Stimulated activated CD4-positive, alpha-beta T cell treated with anti-CD3 and anti-CD28 coated beads, Interleukin-2, amount 100 ng/mL, for 4 hours (primary cell): ENCODE measurements at regions not wholly inside any gene's neighbourhood (a gene's known extent, or its start where the extent isn't known, plus 50 kb on each side); places are given as distances from the start of the nearest gene placed in this dataset.
"Not testable (repeated sequence)": the region's sequence is repeated elsewhere in the genome, so short reads cannot be mapped to it uniquely, and the experiment has no call there.

Source experiments
- DNase-seq: peaks from one replicate; pipeline ENCODE4 v3.0.0-alpha.2; 2020; ENCODE audit warnings: low read depth

DNA sequence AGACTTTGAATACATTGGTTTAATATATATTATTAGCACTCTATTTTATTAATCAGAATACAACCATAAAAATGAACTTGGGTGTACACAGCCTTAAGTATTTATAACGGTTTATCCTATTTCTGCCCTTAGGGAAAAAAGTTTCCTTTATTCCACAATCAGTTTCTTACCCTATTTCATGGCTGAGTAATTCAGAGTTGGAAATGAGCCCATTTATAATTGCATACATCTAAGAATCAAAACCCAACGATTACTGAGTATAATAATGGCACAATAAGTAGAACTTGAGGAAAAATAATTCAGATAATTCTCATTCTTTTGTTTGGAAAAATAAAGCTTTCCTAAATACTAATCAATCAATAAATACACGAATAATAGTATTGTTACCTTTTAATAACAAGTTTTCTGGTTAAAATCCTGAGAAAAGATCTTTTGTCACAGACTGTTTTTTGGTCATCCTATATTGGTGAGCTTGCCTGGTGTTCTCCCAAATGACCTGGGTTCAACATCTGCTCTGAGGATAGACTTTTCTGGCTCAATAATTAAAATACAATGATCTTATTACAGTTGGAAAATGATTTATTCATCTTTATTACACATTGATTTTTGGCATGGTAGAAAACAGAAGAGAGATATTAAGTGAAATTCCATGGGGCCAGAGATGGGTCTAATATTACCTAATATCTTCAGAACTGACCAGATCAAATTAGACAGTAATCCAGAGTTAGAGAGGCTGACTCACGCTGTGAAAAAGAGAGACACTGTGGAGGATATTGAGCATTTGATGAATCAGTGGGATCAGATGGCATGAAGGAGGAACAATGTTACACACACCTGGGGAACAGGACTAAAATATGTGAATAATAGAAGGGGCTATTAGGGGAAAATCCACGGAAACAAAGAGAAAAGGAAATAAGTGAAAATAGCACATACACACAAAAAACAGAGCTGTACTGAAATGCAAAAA, 162.1 kb upstream of the TBX18 start:
- DNase-seq = no peak

DNA sequence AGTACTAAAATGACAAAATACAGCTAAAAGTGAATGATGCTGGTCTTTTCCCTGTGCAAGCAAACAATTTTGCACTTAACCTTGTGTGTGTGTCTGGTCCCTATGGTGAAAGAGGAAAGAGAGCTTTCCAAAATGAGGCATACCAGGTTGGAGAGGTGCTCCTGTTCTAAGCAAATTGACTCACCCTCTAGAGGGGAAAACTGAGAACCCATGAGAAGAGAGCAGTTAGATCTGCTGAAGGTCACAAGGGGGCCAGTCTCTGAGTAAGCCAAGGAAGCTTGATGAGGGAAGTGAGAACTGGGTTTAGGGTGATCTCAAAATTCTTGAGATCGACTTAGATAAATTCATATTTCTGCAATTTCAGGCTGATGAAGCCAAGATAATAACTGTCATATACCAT, 157.5 kb upstream of the TBX18 start:
- no peak for DNase-seq

DNA sequence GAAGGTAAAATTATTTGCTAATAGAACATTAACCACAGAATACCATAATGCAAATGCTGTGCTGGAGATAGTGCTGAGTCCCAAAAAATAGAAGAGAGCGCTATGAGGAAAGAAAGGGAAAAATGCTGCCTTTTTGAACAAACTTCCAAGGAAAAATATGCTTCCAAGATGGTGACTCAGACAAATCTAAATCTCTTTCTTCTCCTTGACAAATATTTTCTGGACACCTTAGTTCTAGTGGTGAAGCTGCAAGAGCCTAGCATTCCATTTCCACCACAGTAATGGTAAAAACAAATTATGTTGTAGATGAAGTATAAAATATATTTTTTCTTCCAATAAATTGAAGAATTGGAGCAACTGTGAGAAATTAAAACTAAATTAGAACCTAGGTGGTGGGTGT, 155.6 kb upstream of the TBX18 start:
- no peak for DNase-seq

DNA sequence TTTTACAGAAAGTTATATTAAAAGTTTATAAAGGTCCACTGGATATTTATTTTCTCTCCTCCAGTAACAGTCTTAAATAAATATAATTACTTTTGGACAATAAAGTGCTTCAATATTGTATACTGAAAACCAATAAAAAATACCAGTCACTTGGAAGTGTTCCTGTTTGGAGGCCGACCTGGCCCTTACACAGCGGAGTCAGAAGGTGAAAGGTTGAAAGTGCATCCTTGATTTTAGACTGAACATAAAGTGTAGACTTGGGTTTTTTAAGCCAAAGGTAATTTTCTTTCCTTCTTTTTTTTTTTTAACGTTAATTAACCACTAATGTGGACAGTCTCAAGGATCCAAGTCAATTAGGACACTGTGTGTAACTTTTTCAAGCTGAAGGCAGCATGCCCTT, 152.3 kb upstream of the TBX18 start:
- no peak for DNase-seq

DNA sequence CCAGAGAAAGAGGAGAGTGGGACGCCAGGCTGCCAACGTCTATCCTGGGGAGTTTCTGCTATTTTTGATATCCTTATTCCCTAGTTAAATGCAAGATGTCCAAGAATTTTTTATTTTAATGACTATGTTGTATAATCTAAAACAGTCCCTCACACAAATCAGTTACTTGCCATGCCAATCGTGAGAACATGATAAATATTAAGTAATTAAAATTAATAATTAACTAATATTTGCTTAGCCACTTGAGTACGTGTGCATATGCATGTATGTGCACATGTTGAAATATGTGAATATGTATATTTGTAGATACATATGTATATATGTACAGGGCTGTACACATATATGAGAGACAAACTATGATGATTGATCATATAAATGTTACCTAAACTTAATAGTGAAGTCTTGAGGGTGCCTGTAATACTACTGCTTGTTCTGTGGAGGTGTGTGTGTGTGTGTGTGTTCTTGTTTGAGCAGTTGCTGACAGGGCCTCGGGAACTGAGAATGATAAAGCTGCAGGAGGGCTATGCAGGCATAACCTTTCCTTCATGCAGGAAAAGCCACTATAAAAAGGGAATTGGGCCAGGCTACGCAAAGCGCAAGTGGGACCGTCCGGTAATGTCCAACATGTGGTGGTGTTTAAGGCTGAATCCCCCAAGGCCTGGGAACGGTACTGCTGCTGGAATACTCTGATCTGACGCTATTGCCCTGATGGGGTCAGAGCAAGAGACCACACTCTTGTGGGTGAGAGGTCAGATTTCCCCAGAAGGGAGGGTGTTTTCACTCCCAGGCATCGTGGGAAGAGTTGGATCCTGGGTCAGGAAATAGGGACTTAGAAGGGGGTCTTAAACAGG, 148.3 kb upstream of the TBX18 start:
- no peak for DNase-seq

DNA sequence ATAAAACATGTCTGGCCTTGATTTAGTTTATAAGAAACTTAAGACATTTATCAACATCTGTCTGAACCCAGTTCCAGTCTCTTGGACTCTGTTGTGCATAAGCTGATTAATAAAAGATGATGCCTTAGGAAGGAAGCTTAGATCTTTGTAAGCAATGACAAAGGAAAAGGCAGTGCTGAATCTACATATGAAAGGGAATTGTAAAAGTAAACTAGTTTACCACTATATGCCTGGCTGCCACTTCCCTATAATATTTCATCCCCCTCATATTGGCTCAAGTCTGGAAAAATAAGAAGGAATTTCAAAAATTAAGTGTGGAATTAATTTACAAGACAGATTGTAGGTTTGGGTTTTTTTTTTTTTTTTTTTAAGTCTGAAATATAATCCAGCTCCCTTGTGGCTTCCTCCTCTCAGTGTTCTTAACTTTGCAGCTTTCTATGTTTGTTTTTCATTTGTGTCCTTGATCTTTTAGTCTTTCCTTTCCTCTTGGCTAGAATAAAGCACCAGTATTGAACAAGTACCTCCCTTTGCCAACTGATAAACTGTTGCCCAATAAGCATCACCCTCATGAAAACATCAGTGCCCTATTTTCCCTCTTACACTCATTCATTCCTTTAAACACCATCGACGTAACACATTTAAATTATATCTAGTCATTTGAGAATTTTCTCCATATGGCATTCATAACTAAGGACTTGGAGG, 146.7 kb upstream of the TBX18 start:
- DNase-seq = no peak

DNA sequence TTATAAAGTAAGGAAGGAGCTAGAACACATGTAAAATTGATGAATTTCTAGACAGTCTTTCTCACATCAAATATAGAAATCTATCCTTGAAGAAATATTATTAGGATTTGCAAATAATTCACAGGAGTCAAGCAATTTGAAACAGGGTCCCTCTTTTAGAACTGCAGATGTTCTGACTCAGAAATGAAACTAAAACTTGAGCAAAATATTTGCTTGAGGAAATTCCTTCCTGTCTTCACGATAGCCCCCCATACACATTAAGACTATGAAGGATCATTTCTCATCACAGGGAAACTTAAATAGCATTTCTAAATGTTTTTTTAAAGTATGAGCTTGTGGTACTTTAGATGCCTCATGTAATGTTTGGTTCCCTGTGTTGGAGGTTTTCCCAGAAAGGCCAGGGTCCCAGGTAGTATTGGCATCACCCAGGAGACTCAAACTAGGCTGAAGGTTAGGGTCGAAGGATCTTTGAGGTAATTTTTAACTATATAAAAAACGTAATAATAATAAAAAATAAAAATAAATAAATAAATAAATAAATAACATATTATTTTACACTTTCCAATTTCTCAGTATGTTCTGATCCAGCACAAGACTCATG, 144.0 kb upstream of the TBX18 start:
- DNase-seq = no peak

DNA sequence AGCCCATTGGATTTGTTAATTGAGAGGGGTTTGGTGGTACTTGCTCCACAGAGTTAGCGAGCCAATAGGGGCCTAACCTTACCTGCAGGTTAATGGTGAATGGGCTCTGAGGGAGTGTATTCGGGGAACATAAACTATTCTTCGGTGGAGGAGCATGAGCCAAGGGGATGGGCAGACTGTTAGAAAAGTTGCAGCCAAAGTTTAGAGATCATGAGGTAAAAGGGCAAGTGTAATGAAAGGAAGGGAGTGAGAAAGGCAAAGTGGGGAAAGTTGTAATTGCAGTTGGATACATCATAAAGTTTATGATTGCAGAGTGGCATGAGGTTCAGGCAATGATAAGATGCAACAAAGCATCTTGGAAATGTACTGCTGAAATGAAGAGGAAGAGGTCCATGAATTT, 142.1 kb upstream of the TBX18 start:
- no peak for DNase-seq

DNA sequence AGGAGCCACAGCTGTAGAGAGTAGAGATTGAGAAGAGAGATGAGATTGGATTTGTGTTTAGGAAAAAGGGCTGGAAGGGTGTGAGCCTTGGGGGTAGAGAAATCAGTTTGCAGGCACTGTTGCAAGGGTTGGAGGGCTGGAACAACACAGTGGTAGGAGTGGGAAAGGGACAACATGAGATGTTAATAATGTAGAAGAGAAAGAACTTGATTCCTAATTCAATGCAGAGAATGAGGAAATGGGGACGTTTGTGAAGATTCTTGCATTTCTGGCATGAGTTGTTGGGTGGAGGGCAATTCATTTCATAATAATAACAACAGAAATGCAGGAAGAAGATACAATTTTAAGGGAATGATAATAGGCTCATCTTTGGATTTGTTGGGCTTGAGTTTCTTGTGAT, 141.4 kb upstream of the TBX18 start:
- DNase-seq = no peak

DNA sequence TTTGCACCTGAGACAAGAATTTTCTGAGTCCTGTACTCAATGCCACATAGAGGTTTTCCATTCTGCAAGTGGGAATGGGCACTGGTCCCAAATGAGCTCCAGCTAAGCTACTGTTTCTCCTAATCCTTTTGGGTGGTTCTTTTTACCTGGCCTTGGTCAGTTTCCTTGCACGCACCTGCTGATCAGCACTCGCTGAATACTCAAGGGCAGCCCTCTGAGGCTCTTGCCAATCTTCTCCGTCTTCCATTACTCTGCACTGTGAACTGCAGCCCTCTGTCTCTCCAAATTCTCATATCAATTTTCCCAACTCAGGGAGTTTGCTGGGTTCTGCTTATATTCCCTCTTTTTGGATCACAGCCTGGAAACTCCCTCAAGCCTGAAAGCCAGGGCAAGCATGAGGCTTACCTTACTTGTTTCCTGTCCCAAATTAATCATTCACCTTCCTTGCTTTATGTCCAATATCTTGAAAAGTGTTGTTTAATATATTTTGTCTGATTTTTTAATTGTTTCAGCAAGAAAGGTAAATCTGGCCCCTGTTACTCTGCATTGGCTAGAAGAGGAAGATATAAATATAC, 138.0 kb upstream of the TBX18 start:
- no peak for DNase-seq

DNA sequence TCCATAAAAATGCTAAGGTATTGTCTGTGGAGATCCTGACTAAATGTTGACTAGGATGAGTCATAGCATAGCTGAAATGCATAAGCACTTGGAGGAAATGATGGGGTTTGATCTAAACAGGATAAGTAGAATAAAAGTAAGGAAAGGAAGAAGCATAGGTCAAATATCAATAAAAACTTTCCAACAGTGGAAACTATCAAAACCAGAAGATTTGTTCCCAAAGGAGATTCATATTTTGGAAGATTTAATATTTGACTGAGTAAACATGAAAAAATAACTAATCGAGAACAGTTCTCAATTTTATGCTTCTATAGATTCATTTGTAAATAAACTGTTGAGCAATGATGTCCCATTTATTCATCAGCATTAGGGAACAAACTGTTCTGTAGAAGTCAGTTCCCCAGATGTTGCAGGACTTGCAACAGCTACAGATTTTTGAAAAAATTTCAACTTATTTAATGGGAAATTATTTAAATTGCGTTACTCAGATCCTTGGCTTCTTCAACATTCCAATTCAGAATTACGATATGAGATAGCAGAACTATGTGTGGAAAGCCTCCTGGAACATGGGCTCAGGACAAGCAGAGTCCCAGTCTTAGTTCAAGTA, 133.7 kb upstream of the TBX18 start:
- DNase-seq = no peak

DNA sequence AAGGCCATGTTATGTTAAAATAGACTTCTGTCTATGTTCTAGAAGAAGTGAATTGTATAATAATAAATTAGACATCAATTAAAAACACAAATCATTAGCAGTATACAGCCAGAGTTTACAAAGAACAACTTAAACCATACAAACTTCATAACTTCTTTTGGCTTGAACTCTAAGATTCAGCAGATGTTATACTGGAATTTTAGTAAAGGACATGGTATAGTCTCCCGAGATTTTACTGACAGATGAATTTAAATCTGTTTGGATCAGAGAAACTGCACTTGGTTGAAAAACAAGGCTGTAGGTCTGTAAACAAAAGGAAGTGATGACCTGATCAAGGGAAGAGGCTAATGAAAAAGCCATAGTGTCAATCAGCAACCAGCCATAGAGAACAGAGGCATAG, 132.6 kb upstream of the TBX18 start:
- no peak for DNase-seq

DNA sequence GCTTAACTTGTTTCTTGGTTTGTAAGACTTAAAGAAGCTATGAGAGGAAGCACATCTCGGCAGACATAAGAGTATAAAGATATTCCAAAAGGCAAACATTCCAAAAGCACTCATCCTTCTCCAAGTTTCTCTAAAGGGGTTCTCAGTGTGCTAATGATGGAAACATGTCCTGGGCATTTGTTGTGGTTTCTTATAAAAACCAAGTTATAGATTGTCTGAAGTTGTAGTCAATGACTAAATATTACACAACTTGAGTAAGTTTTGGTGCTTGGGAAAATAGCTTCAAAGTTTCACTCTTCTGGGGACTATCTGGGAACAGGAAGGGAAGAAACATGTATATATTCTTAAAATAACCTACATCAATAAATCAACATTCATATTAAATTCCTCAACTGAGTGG, 128.3 kb upstream of the TBX18 start:
- no peak for DNase-seq

DNA sequence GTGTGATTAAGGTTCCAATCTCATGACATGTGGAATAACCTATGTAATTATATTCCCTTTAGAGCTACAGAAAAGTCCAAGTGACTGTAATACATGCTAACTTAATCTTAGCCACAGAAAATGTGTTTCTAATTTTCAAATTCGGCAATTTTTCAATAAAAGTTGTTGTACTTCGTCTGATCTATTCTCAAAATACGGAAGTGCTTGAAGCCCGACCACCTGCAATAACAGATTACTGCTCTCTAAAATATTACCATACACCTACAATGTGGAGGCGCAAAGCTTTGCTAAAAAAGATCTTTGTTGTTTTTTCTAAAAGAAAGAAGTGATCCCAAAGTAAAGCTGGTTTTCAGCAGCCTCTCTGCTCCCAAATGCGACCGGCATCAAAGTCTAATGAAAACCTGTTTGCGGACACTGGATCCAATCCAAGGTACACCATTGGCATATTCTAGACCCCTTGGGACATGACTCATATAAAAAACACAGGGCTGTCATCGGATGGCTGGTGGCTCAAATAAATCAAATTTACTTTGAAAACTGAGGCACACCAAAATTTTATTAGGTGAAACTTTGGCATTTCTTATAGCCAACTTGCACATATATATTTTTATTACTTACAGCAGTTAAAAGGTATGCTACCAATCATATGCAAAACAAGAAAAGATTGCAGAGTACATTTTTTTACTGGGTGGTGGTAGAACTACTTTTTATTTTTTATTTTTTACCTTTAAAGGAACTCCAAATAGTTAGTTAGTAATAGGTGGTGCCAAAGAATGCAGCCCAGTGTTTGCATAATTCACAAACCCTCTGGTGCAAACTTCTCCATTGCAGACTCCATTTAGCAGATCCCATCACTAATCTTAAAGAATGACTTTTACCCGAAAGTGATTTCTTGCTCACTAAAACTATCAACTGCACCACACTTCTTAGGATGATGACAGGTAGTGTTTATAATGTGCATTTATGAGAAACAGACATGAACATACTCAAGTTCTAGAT, 118.7 kb upstream of the TBX18 start:
- no peak for DNase-seq

DNA sequence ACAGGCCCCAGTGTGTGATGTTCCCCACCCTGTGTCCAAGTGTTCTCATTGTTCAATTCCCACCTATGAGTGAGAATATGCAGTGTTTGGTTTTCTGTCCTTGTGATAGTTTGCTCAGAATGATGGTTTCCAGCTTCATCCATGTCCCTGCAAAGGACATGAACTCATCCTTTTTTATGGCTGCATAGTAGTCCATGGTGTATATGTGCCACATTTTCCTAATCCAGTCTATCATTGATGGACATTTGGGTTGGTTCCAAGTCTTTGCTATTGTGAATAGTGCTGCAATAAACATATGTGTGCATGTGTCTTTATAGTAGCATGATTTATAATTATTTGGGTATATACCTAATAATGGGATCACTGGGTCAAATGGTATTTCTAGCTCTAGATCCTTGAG, 115.0 kb upstream of the TBX18 start:
- DNase-seq = not testable (repeated sequence)

DNA sequence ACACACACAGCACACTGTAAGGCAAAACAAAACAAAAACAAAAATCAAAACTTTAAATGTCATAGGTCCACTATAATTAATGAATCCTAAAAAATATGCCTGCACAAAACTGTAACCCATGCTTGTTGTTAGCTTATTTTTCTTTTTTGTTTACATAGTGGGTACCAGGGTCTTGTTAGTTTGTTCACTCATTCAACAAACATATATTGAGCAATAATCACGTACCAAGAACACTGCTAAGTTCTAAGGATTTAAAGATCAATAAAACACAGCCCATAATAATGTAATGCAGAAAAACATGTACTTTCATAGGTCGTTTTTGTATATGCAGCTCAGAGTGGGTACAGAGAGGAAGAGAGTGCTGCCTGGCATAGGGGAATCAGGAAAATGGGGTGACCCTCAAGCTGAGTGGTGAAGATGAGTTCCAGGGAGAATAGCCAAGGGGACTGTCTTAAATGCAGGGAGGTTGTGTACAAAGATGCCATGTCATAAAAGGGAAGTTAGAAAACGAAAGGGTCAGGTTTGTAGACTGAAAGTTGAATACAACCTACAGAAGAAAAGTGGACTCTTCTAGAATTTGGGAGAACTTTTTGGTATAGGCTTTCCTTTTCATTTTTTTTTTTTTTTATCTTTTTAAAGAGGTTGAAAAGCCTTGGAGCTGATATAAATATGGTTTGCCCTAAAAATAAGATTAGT, 113.3 kb upstream of the TBX18 start:
- no peak for DNase-seq

DNA sequence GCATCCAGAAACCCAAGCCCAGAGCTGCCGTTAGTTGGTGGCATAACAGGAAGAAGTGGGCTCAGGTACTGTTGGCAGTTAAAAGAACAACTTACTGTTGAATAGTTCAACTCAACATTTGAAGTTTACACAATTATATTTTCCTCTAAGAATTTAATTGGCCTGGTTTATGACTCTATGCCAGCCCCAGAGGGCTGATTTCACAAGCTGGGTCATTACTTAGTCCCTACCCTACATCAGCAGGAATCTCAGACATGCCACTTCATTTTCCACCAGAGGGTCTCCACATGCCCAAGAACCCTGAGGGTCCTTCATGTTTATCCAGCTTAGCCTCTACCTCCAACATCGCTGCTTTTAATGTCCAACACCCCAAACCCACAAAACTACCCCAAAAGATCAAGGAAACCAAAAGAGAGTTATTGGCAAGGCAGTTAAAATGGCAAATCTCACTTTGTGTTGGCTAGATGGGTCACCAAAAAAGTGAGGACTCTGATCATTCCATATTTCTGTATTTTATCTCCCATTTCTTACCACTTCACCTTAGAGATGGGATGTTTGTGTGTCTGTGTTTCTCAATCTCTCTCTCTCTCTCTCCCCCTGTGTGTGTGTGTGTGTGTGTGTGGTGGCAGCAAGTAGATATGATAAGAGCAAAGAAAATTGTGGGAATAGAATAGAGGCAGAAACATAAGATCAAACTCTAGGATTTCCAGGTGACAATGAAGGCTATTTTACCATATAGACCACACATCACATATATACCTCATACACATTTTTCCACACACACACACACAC, 112.5 kb upstream of the TBX18 start:
- DNase-seq = no peak

DNA sequence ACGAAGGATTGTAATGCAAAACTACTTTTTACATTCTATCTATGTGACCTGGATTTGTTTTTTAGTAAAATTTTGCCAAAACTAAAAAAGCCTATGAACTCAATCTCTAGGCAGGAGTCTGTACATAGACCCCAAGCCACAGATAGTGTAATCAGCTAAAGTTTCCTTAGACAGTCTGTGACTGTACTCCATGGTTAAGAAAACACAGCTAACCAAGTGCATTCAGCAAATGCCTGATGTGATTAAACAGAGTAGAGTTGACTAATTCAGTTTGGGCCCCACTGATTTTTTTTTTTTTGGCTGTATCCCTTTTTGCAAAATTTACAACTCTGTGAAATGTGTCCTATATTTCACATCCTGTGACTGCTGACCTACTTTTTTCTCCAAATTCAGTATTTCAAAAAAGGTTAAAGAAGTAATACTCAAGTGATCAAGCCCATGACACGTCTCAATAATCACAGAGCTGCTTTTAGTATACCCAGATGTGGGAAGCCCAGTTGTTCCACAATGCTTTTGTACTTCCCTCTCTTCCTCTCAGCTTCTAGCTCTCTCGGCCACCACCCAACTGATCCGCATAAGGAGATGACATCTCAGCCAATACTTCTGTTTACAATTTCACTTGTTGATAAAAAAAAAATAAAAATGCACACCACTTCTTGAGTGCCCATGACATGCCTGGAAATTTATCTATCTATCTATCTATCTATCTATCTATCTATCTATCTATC, 108.8 kb upstream of the TBX18 start:
- no peak for DNase-seq
